Ishikawa (cell line): ENCODE measurements at regions not wholly inside any gene's neighbourhood (a gene's known extent, or its start where the extent isn't known, plus 50 kb on each side); places are given as distances from the start of the nearest gene placed in this dataset.

Experiments
- CEBPB ChIP-seq: IDR thresholded peaks from 2 replicates; pipeline ENCODE4 v1.6.1; 2012
- CREB1 ChIP-seq: IDR thresholded peaks from 2 replicates; pipeline ENCODE4 v1.6.1; 2012; ENCODE audit warnings: low read depth
- EGR1 ChIP-seq: IDR thresholded peaks from 2 replicates; pipeline ENCODE4 v1.6.1; 2012
- EP300 ChIP-seq: IDR thresholded peaks from 2 replicates; pipeline ENCODE4 v1.6.1; 2012; ENCODE audit warnings: borderline replicate concordance
- FOXM1 ChIP-seq: IDR thresholded peaks from 2 replicates; pipeline ENCODE4 v1.6.1; 2012; ENCODE audit warnings: low read depth, borderline replicate concordance
- NFIC ChIP-seq: IDR thresholded peaks from 2 replicates; pipeline ENCODE4 v1.6.1; 2012
- RAD21 ChIP-seq: IDR thresholded peaks from 2 replicates; pipeline ENCODE4 v1.6.1; 2012; ENCODE audit warnings: low read depth
- REST ChIP-seq: IDR thresholded peaks from 2 replicates; pipeline ENCODE4 v1.6.1; 2012; ENCODE audit warnings: low read depth, mild to moderate bottlenecking
- TAF1 ChIP-seq: IDR thresholded peaks from 2 replicates; pipeline ENCODE4 v1.6.1; 2012; ENCODE audit warnings: low read depth, mild to moderate bottlenecking
- TCF12 ChIP-seq: IDR thresholded peaks from 2 replicates; pipeline ENCODE4 v1.6.1; 2012; ENCODE audit warnings: low read depth
- TEAD4 ChIP-seq: IDR thresholded peaks from 2 replicates; pipeline ENCODE4 v1.6.1; 2012
- YY1 ChIP-seq: IDR thresholded peaks from 2 replicates; pipeline ENCODE4 v1.6.1; 2012; ENCODE audit warnings: low read depth
- ZBTB7A ChIP-seq: IDR thresholded peaks from 2 replicates; pipeline ENCODE4 v1.6.1; 2012; ENCODE audit warnings: low read depth
- TF ChIP-seq, protein P1 (sequence below): IDR thresholded peaks from 2 replicates; pipeline ENCODE4 v1.6.1; 2012
- TF ChIP-seq, protein P2 (sequence below): IDR thresholded peaks from 2 replicates; pipeline ENCODE4 v1.6.1; 2012

- TF ChIP-seq FOXM1 (no peak), CREB1 (no peak), REST (no peak), EGR1 (no peak), ZBTB7A (no peak), TAF1 (no peak), EP300 (no peak), CEBPB (no peak), NFIC (no peak), YY1 (no peak), TCF12 (no peak), RAD21 (no peak), TEAD4 (no peak)
- TF ChIP-seq, protein P1, sequence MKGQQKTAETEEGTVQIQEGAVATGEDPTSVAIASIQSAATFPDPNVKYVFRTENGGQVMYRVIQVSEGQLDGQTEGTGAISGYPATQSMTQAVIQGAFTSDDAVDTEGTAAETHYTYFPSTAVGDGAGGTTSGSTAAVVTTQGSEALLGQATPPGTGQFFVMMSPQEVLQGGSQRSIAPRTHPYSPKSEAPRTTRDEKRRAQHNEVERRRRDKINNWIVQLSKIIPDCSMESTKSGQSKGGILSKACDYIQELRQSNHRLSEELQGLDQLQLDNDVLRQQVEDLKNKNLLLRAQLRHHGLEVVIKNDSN = no peak
- TF ChIP-seq, protein P2, sequence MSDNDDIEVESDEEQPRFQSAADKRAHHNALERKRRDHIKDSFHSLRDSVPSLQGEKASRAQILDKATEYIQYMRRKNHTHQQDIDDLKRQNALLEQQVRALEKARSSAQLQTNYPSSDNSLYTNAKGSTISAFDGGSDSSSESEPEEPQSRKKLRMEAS = no peak
These were observed 333.9 kb upstream of the ATP10A start for GRCh38 chr15:26197060-26197459.

GRCh38 chr15:26191193-26191592, 328.1 kb upstream of the ATP10A start:
- TF ChIP-seq NFIC = no peak
- no peak for TF ChIP-seq EGR1
- TF ChIP-seq, protein P2 = no peak
- TF ChIP-seq ZBTB7A = no peak
- no peak for TF ChIP-seq RAD21
- TF ChIP-seq YY1 = no peak
- no peak for TF ChIP-seq FOXM1
- TF ChIP-seq TAF1 = no peak
- TF ChIP-seq TCF12 = no peak
- TF ChIP-seq REST = no peak

GRCh38 chr15:26182441-26182840, 319.3 kb upstream of the ATP10A start:
- TF ChIP-seq NFIC (no peak), CEBPB (no peak), FOXM1 (no peak), ZBTB7A (no peak), RAD21 (no peak), CREB1 (no peak), EP300 (no peak), TAF1 (no peak), YY1 (no peak), REST (no peak), TCF12 (no peak), TEAD4 (no peak), EGR1 (no peak)
- TF ChIP-seq, protein P2 = no peak
- TF ChIP-seq, protein P1 = no peak

GRCh38 chr15:26179906-26180305, 316.8 kb upstream of the ATP10A start:
- TF ChIP-seq EGR1 = no peak
- TF ChIP-seq CEBPB = no peak
- TF ChIP-seq, protein P1 = no peak
- TF ChIP-seq TEAD4 = no peak
- TF ChIP-seq, protein P2 = no peak
- no peak for TF ChIP-seq CREB1
- TF ChIP-seq TAF1 = no peak
- no peak for TF ChIP-seq EP300
- no peak for TF ChIP-seq FOXM1
- no peak for TF ChIP-seq YY1
- TF ChIP-seq RAD21 = no peak
- TF ChIP-seq TCF12 = no peak
- TF ChIP-seq REST = no peak
- TF ChIP-seq ZBTB7A = no peak
- no peak for TF ChIP-seq NFIC
